ENCODE measurements at regions not wholly inside any gene's neighbourhood (a gene's known extent, or its start where the extent isn't known, plus 50 kb on each side); places are given as distances from the start of the nearest gene placed in this dataset.

DNA sequence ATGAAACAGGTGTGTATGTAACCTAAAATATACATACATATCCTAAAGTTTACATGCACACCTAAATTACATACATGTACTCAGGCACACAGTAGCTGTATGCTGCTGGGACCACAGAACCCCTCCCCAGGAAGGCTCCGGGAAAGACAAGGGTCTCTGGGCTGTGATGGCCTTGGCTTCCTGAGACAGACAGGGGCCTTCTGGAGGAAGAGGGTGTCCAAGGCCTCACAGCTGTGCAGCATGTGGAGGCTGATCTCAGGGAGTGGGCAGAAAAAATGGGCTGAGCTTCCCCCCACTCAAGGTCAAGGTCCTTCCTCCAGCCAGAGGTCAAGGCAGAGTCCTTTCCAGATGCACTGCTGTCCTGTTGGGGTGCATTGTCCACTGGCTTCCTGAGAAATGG, 129.1 kb upstream of the THBS2 start:
- peaks cover 12 to 23% of the 10 kb centered on the region in 2 donors for H3K27me3 Mint-ChIP-seq
- H3K27ac Mint-ChIP-seq: no peak overlapping the region
- ChIA-PET POLR2A (no interaction called here), CTCF (no interaction called here)
- H3K27me3 ChIP-seq (ENCODE audit: insufficient read depth, low read length, poor library complexity, severe bottlenecking): no peaks in the 10 kb centered on the region
- H3K9me3 Mint-ChIP-seq: peaks cover 0 to 6% (median 3%) of the 10 kb centered on the region in 5 donors
- no peak overlapping the region for H3K4me3 ChIP-seq (ENCODE audit: low read length)
- H3K9me3 ChIP-seq (ENCODE audit: low read length): no peaks in the 10 kb centered on the region
- H3K4me1 Mint-ChIP-seq: no peaks in the 10 kb centered on the region
- no peaks in the 10 kb centered on the region for H3K4me1 ChIP-seq (ENCODE audit: insufficient read depth, low read length)
- no peak overlapping the region for H3K27ac ChIP-seq (ENCODE audit: low read depth, low read length)
- H3K4me3 Mint-ChIP-seq: no peak overlapping the region
- no peak for DNase-seq
- no peaks in the 10 kb centered on the region for H3K36me3 ChIP-seq (ENCODE audit: insufficient read depth, low read length)
- peaks cover 0 to 1% (median 0%) of the 10 kb centered on the region in 3 donors for H3K36me3 Mint-ChIP-seq

DNA sequence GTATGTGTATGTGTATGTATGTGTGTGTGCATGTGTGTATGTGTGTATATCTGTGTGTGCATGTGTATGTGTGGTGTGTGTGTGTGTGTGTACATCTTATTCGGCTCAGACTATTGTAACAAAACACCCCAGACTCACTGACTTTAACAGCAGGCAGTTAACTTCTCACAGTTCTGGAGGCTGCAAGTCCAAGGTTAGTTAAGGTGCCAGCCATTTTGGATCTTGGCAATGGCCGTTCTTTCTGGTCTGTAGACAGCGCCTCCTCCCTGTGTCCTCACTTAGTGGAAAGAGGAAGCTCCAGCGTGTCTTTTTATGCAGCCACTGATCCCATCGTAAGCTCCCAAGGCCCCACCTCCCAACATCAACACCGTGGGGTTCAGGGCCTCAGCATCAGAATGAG, 128.3 kb upstream of the THBS2 start:
- DNase-seq: no peak
- ChIA-PET POLR2A (no interaction called here), CTCF (no interaction called here)
- Histone ChIP-seq H3K9me3 (ENCODE audit: low read length) (no peaks in the 10 kb centered on the region), H3K4me1 (ENCODE audit: insufficient read depth, low read length) (no peaks in the 10 kb centered on the region), H3K36me3 (ENCODE audit: insufficient read depth, low read length) (no peaks in the 10 kb centered on the region), H3K27ac (ENCODE audit: low read depth, low read length) (no peak overlapping the region), H3K4me3 (ENCODE audit: low read length) (no peak overlapping the region), H3K27me3 (ENCODE audit: insufficient read depth, low read length, poor library complexity, severe bottlenecking) (no peaks in the 10 kb centered on the region)
- Mint-ChIP-seq H3K27me3 (peaks cover 13 to 21% of the 10 kb centered on the region in 2 donors), H3K9me3 (peaks cover 0 to 6% (median 2%) of the 10 kb centered on the region in 5 donors), H3K27ac (no peak overlapping the region), H3K4me1 (no peaks in the 10 kb centered on the region), H3K36me3 (peaks cover 0 to 1% (median 0%) of the 10 kb centered on the region in 3 donors), H3K4me3 (no peak overlapping the region)

- no peak overlapping the region for H3K27ac ChIP-seq (ENCODE audit: low read depth, low read length)
- H3K36me3 Mint-ChIP-seq: peaks cover 0 to 4% (median 1%) of the 10 kb centered on the region in 3 donors
These were observed 126.8 kb upstream of the THBS2 start for GRCh38 chr6:169380493-169380892.

DNA sequence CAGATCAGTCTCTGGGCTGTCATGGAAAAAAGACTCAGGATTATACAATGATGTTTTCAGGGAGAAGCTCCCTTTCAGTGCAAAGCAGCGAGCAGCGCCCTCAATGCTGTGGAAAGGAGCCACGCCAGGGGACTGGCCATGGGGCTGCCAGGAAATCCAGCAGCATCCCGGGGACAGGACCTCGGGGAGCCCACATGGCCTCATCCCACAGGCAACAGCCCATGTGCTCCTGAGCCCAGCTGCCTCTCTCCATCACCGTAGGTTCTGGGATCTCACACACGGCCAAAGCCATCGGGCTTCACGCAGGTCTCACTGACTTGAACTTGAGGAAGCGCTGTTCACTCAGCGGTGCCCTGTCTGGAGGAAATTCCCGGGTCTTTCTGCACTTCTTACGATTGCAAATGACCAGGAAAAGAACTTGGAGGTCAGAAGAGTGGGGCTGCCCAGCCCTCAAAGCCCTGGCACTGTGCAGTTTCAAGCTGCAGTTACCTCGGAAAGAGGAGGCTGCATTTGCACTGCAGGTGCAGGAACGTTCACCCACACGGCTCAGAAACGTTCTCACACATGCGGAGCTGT, 125.9 kb upstream of the THBS2 start:
- Histone ChIP-seq H3K9me3 (ENCODE audit: low read length) (no peaks in the 10 kb centered on the region), H3K4me1 (ENCODE audit: insufficient read depth, low read length) (no peaks in the 10 kb centered on the region), H3K4me3 (ENCODE audit: low read length) (no peak overlapping the region), H3K36me3 (ENCODE audit: insufficient read depth, low read length) (no peaks in the 10 kb centered on the region), H3K27me3 (ENCODE audit: insufficient read depth, low read length, poor library complexity, severe bottlenecking) (no peaks in the 10 kb centered on the region), H3K27ac (ENCODE audit: low read depth, low read length) (no peak overlapping the region)
- no peak for DNase-seq
- H3K27ac Mint-ChIP-seq: no peak overlapping the region
- peaks cover 3 to 15% (median 12%) of the 10 kb centered on the region in 5 donors for H3K9me3 Mint-ChIP-seq
- no peaks in the 10 kb centered on the region for H3K4me1 Mint-ChIP-seq
- ChIA-PET CTCF (no interaction called here), POLR2A (no interaction called here)
- peaks cover 8 to 21% of the 10 kb centered on the region in 2 donors for H3K27me3 Mint-ChIP-seq
- no peak overlapping the region for H3K4me3 Mint-ChIP-seq
- peaks cover 0 to 4% (median 1%) of the 10 kb centered on the region in 3 donors for H3K36me3 Mint-ChIP-seq

More at GRCh38 chr6:169380493-169380892, 126.8 kb upstream of the THBS2 start:
- peaks cover 3 to 12% (median 9%) of the 10 kb centered on the region in 5 donors for H3K9me3 Mint-ChIP-seq
- no peak overlapping the region for H3K4me3 Mint-ChIP-seq
- H3K36me3 ChIP-seq (ENCODE audit: insufficient read depth, low read length): no peaks in the 10 kb centered on the region
- H3K4me1 ChIP-seq (ENCODE audit: insufficient read depth, low read length): no peaks in the 10 kb centered on the region
- no peaks in the 10 kb centered on the region for H3K4me1 Mint-ChIP-seq
- DNase-seq: no peak
- ChIA-PET POLR2A (no interaction called here), CTCF (no interaction called here)
- no peaks in the 10 kb centered on the region for H3K9me3 ChIP-seq (ENCODE audit: low read length)
- H3K4me3 ChIP-seq (ENCODE audit: low read length): no peak overlapping the region
- H3K27ac Mint-ChIP-seq: no peak overlapping the region
- peaks cover 11 to 21% of the 10 kb centered on the region in 2 donors for H3K27me3 Mint-ChIP-seq
- no peaks in the 10 kb centered on the region for H3K27me3 ChIP-seq (ENCODE audit: insufficient read depth, low read length, poor library complexity, severe bottlenecking)

DNA sequence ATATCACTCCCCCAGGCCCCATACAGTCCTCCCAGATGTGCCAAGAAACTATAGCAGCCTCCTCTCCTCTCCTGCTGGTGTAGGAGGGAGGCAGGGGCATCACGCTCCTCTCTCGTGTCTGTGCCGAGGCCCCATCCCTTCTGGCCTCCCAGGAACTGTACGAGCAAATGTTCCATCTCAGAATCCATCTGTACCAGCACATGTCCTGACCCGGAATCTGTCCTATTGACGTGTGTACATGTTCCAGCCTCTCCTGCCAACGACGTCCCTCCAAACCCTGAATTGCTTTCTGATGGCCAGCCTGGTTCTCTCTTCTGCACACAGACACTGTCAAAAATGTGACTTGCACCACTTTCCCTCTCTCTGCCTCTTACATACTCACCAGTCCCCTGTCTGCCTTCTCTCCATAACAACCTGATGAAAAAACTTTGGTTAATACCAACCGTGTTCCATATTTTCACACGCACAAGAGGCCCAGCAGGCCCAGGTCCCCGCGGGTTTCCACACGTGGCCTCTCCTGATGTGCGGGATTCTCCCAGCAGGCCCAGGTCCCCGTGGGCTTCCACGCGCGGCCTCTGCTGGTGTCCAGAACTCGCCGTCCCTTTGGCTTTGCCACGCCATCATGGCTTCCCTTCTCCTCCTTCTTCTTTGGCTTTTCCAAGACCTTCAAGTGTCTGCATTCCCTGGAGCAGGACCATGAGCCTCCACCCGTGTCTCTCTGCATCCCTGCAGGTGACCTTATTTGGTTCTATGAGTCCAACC, 125.2 kb upstream of the THBS2 start:
- Histone ChIP-seq H3K27me3 (ENCODE audit: insufficient read depth, low read length, poor library complexity, severe bottlenecking) (no peaks in the 10 kb centered on the region), H3K4me3 (ENCODE audit: low read length) (no peak overlapping the region), H3K9me3 (ENCODE audit: low read length) (no peaks in the 10 kb centered on the region), H3K27ac (ENCODE audit: low read depth, low read length) (no peak overlapping the region), H3K4me1 (ENCODE audit: insufficient read depth, low read length) (no peaks in the 10 kb centered on the region), H3K36me3 (ENCODE audit: insufficient read depth, low read length) (no peaks in the 10 kb centered on the region)
- H3K9me3 Mint-ChIP-seq: peaks cover 3 to 16% (median 11%) of the 10 kb centered on the region in 5 donors
- no peak for DNase-seq
- CTCF ChIA-PET: no interaction called here
- POLR2A ChIA-PET: no interaction called here
- H3K36me3 Mint-ChIP-seq: peaks cover 0 to 4% (median 1%) of the 10 kb centered on the region in 3 donors
- H3K4me1 Mint-ChIP-seq: peaks cover 0 to 2% (median 0%) of the 10 kb centered on the region in 3 donors
- no peak overlapping the region for H3K4me3 Mint-ChIP-seq
- no peak overlapping the region for H3K27ac Mint-ChIP-seq
- peaks cover 8 to 21% of the 10 kb centered on the region in 2 donors for H3K27me3 Mint-ChIP-seq

GRCh38 chr6:169376458-169376857, 122.8 kb upstream of the THBS2 start:
- CTCF ChIA-PET: no interaction called here
- peaks cover 0 to 4% (median 0%) of the 10 kb centered on the region in 3 donors for H3K36me3 Mint-ChIP-seq
- H3K4me1 Mint-ChIP-seq: peaks cover 0 to 2% (median 0%) of the 10 kb centered on the region in 3 donors

DNA sequence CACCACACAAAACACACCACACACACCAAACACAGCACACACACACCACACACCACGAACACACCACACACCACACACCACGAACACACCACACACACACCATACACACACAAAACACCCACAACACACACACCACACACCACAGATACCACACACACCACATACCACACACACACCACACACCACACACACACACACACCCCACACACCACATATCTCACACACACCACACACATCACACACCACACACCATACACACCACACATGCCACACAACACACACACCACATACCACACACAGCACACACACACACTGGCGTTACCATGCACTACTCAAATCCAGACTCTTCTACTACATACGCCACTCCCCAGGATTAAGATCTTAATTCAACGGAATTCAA, 118.9 kb upstream of the THBS2 start:
- ChIA-PET POLR2A (no interaction called here), CTCF (no interaction called here)
- H3K4me1 ChIP-seq (ENCODE audit: insufficient read depth, low read length): no peaks in the 10 kb centered on the region
- Mint-ChIP-seq H3K36me3 (peaks cover 0 to 4% (median 0%) of the 10 kb centered on the region in 3 donors), H3K9me3 (peaks cover 3 to 16% (median 11%) of the 10 kb centered on the region in 5 donors), H3K4me1 (peaks cover 0 to 2% (median 0%) of the 10 kb centered on the region in 3 donors), H3K27me3 (peaks cover 1% of the 10 kb centered on the region in 2 donors), H3K27ac (no peak overlapping the region), H3K4me3 (no peak overlapping the region)
- no peaks in the 10 kb centered on the region for H3K36me3 ChIP-seq (ENCODE audit: insufficient read depth, low read length)
- H3K9me3 ChIP-seq (ENCODE audit: low read length): no peaks in the 10 kb centered on the region
- no peaks in the 10 kb centered on the region for H3K27me3 ChIP-seq (ENCODE audit: insufficient read depth, low read length, poor library complexity, severe bottlenecking)
- H3K4me3 ChIP-seq (ENCODE audit: low read length): no peak overlapping the region
- H3K27ac ChIP-seq (ENCODE audit: low read depth, low read length): no peak overlapping the region
- no peak for DNase-seq

More at GRCh38 chr6:169376458-169376857, 122.8 kb upstream of the THBS2 start:
- peaks cover 8 to 15% of the 10 kb centered on the region in 2 donors for H3K27me3 Mint-ChIP-seq
- H3K9me3 Mint-ChIP-seq: peaks cover 3 to 16% (median 11%) of the 10 kb centered on the region in 5 donors
- DNase-seq: no peak
- no peaks in the 10 kb centered on the region for H3K4me1 ChIP-seq (ENCODE audit: insufficient read depth, low read length)
- no peak overlapping the region for H3K4me3 ChIP-seq (ENCODE audit: low read length)
- no peaks in the 10 kb centered on the region for H3K9me3 ChIP-seq (ENCODE audit: low read length)
- no peak overlapping the region for H3K4me3 Mint-ChIP-seq
- peak overlapping the region in 1 of 8 donors; percentile 37 for H3K27ac Mint-ChIP-seq
- H3K36me3 ChIP-seq (ENCODE audit: insufficient read depth, low read length): no peaks in the 10 kb centered on the region
- POLR2A ChIA-PET: no interaction called here
- H3K27me3 ChIP-seq (ENCODE audit: insufficient read depth, low read length, poor library complexity, severe bottlenecking): no peaks in the 10 kb centered on the region
- H3K27ac ChIP-seq (ENCODE audit: low read depth, low read length): no peak overlapping the region

GRCh38 chr6:169371344-169372127, 117.9 kb upstream of the THBS2 start:
- Mint-ChIP-seq H3K27me3 (peaks cover 0 to 1% of the 10 kb centered on the region in 2 donors), H3K36me3 (peaks cover 0 to 4% (median 0%) of the 10 kb centered on the region in 3 donors), H3K9me3 (peaks cover 3 to 14% (median 9%) of the 10 kb centered on the region in 5 donors), H3K4me3 (no peak overlapping the region), H3K27ac (peak overlapping the region in 1 of 8 donors; percentile 1), H3K4me1 (peaks cover 0 to 2% (median 0%) of the 10 kb centered on the region in 3 donors)
- no peak for DNase-seq
- CTCF ChIA-PET: no interaction called here
- H3K27ac ChIP-seq (ENCODE audit: low read depth, low read length): no peak overlapping the region
- no peaks in the 10 kb centered on the region for H3K27me3 ChIP-seq (ENCODE audit: insufficient read depth, low read length, poor library complexity, severe bottlenecking)
- no peaks in the 10 kb centered on the region for H3K36me3 ChIP-seq (ENCODE audit: insufficient read depth, low read length)
- H3K9me3 ChIP-seq (ENCODE audit: low read length): no peaks in the 10 kb centered on the region
- H3K4me1 ChIP-seq (ENCODE audit: insufficient read depth, low read length): no peaks in the 10 kb centered on the region
- POLR2A ChIA-PET: interaction anchor here (0.7 kb wide), 1 partner anchor 456 kb away, joined by 3 read pairs; no protein-coding TSS in a partner anchor
- H3K4me3 ChIP-seq (ENCODE audit: low read length): no peak overlapping the region

Data from CD8-positive, alpha-beta memory T cell (primary cell).